SK-N-SH treated with all-trans-retinoic acid at 6 μM for 48 hours (cell line): ENCODE measurements at regions not wholly inside any gene's neighbourhood (a gene's known extent, or its start where the extent isn't known, plus 50 kb on each side); places are given as distances from the start of the nearest gene placed in this dataset.

ENCODE experiments used
- ATAC-seq: fragments of 200-7000 bp; cut with Tn5 transposase; 3 replicates; pipeline ENCODE4 v1.9.1; 2020; ENCODE audit warnings: mild to moderate bottlenecking, moderate library complexity
- ARNTL ChIP-seq: fragments of 450-650 bp; formaldehyde crosslinking; IDR thresholded peaks from 2 replicates; pipeline ENCODE4 v1.5.0; 2020; ENCODE audit warnings: low read depth, mild to moderate bottlenecking, moderate library complexity, borderline replicate concordance
- BACH2 ChIP-seq: fragments of 250-450 bp; sonication (Bioruptor Pico); IDR thresholded peaks from 2 replicates; pipeline ENCODE4 v1.9.0; 2021; ENCODE audit warnings: mild to moderate bottlenecking, borderline replicate concordance
- CSDC2 ChIP-seq: fragments of 250-450 bp; sonication (Bioruptor Pico); IDR thresholded peaks from 2 replicates; pipeline ENCODE4 v1.5.0; 2020; ENCODE audit warnings: mild to moderate bottlenecking, moderate library complexity
- ESRRG ChIP-seq: fragments of 250-450 bp; sonication (Bioruptor Pico); IDR thresholded peaks from 2 replicates; pipeline ENCODE4 v1.6.1; 2021; ENCODE audit warnings: mild to moderate bottlenecking
- GLIS3 ChIP-seq: fragments of 250-450 bp; sonication (Bioruptor Pico); IDR thresholded peaks from 2 replicates; pipeline ENCODE4 v1.5.0; 2020; ENCODE audit warnings: mild to moderate bottlenecking, moderate library complexity
- ISL1 ChIP-seq: fragments of 250-450 bp; sonication (Bioruptor Pico); IDR thresholded peaks from 2 replicates; pipeline ENCODE4 v2.1.2; 2022; ENCODE audit warnings: mild to moderate bottlenecking, moderate library complexity
- OSR1 ChIP-seq: fragments of 250-450 bp; sonication (Bioruptor Pico); IDR thresholded peaks from 2 replicates; pipeline ENCODE4 v1.8.0; 2022; ENCODE audit warnings: moderate library complexity, mild to moderate bottlenecking, inconsistent platforms
- PPARA ChIP-seq: fragments of 250-450 bp; sonication (Bioruptor Pico); IDR thresholded peaks from 2 replicates; pipeline ENCODE4 v1.5.0; 2020; ENCODE audit warnings: mild to moderate bottlenecking, borderline replicate concordance
- RARB ChIP-seq: fragments of 250-450 bp; sonication (Bioruptor Pico); IDR thresholded peaks from 2 replicates; pipeline ENCODE4 v1.8.0; 2021; ENCODE audit warnings: mild to moderate bottlenecking, moderate library complexity
- SNAI2 ChIP-seq: fragments of 250-450 bp; sonication (Bioruptor Pico); IDR thresholded peaks from 2 replicates; pipeline ENCODE4 v1.5.0; 2020; ENCODE audit warnings: mild to moderate bottlenecking, moderate library complexity
- TCF4 ChIP-seq: fragments of 250-450 bp; sonication (Bioruptor Pico); IDR thresholded peaks from 2 replicates; pipeline ENCODE4 v1.8.0; 2021; ENCODE audit warnings: mild to moderate bottlenecking, moderate library complexity, borderline replicate concordance
- TOX ChIP-seq: fragments of 250-450 bp; sonication (Bioruptor Pico); IDR thresholded peaks from 2 replicates; pipeline ENCODE4 v1.8.0; 2021; ENCODE audit warnings: mild to moderate bottlenecking, moderate library complexity, borderline replicate concordance
- ZC3H10 ChIP-seq: fragments of 250-450 bp; sonication (Bioruptor Pico); IDR thresholded peaks from 2 replicates; pipeline ENCODE4 v1.5.1; 2021; ENCODE audit warnings: mild to moderate bottlenecking, moderate library complexity
- ZFP3 ChIP-seq: fragments of 250-450 bp; sonication (Bioruptor Pico); IDR thresholded peaks from 2 replicates; pipeline ENCODE4 v1.5.0; 2020; ENCODE audit warnings: mild to moderate bottlenecking, moderate library complexity
- ZFP30 ChIP-seq: fragments of 450-650 bp; formaldehyde crosslinking; IDR thresholded peaks from 2 replicates; pipeline ENCODE4 v1.5.0; 2022; ENCODE audit warnings: mild to moderate bottlenecking, moderate library complexity
- ZNF70 ChIP-seq: fragments of 450-650 bp; formaldehyde crosslinking; IDR thresholded peaks from 2 replicates; pipeline ENCODE4 v1.5.0; 2020; ENCODE audit warnings: mild to moderate bottlenecking, moderate library complexity
- ZNF8 ChIP-seq: fragments of 450-650 bp; formaldehyde crosslinking; IDR thresholded peaks from 2 replicates; pipeline ENCODE4 v1.5.0; 2020; ENCODE audit warnings: mild to moderate bottlenecking, moderate library complexity
- TF ChIP-seq, protein P1 (sequence below): fragments of 250-450 bp; sonication (Bioruptor Pico); IDR thresholded peaks from 2 replicates; pipeline ENCODE4 v1.8.0; 2020; ENCODE audit warnings: mild to moderate bottlenecking, moderate library complexity, borderline replicate concordance
- TF ChIP-seq, protein P2 (sequence below): fragments of 250-450 bp; sonication (Bioruptor Pico); IDR thresholded peaks from 2 replicates; pipeline ENCODE4 v1.5.1; 2020; ENCODE audit warnings: low read depth, mild to moderate bottlenecking, moderate library complexity
- TF ChIP-seq, protein P3 (sequence below): fragments of 250-450 bp; sonication (Bioruptor Pico); IDR thresholded peaks from 2 replicates; pipeline ENCODE4 v1.8.0; 2021; ENCODE audit warnings: low read depth, mild to moderate bottlenecking, moderate library complexity, borderline replicate concordance
- TF ChIP-seq, protein P4 (sequence below): fragments of 250-450 bp; sonication (Bioruptor Pico); IDR thresholded peaks from 2 replicates; pipeline ENCODE4 v1.5.0; 2020; ENCODE audit warnings: mild to moderate bottlenecking, moderate library complexity

DNA sequence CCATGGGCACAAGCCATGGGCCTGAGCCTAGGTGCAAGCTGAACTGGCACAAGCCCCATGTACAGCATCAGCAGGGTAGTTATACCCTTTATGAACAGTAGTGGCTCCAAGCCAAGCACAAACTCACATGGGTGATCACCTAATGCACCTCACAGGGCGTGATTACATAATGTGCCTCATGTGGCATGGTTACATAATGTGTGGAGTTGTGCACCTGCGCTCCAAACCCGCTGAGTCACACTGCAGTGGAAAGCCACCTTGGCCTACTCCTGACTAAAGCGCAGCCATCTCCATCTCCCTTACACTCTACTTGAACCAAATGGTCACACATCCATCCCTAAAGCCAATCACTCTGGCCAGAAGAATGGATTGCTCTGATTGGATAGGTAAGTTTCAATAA, 279.7 kb downstream of the MBD2 start:
- no peak for TF ChIP-seq ARNTL (CRISPR knock-in tag)
- TF ChIP-seq TOX, result no peak
- no peak for TF ChIP-seq PPARA
- TF ChIP-seq RARB (CRISPR knock-in tag), result no peak
- TF ChIP-seq, all 23 proteins: peak for 0
- ATAC-seq, result no peak

DNA sequence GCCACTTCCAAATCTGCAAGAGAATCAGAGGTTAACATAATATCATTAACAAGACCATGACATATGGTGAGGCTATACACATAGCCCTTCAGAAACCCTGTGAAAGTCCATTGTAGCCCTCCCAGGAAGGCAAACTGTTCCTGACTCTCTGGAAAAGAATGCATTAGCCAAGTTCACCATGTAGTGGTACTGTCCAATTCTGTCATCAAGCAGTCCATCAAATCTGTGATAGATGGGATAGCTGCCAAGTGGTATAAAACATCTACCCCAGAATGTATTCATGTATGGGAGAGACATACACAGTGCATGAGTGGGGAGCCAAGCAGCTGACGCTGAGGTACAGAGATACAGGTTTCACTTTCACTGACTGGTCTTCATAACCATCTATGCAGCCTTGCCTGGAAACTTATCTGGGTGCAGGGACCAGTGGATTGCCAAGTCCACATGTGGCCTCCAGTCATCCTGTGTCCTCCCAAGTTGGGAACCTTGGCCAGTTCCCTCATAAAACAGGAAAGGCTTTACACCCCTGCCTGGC, 281.1 kb downstream of the MBD2 start:
- no peak for ATAC-seq
- TF ChIP-seq ZNF8 (CRISPR knock-in tag) (no peak), TCF4 (no peak), RARB (CRISPR knock-in tag) (no peak), SNAI2 (CRISPR knock-in tag) (no peak), CSDC2 (CRISPR knock-in tag) (no peak), ZC3H10 (CRISPR knock-in tag) (no peak)

DNA sequence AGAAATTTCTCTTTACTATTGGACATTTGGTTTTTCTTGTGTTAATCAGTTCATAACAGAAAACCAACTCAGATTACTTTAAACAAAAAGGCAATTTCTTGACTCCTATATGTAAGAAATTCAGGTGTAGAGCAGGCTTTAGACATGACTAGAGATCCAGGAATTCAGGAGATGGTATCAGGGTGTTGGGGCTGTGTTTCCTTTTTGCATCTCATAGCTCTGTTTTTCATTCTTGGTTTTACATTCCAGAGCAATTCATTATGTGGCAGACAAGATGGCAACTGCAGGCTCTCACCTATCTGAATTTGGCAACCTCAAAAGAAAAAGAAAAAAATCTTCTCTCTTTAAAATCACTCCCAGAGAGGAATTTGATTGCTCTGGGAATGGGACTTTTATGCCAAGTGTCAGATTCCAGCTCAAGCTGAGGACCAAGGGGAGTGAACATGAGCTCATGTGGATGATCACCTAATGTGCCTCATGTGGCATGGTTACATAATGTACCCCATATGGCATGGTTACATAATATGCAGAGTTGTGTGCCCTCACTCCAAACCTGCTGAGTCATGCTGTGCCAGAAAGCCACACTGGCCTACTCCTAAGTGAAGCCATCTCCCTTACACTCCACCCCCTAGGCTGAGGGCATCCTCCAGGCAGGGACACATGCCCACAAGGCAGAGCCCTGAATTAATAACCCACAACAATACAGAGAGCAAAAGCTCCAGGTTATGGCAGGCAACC, 282.7 kb downstream of the MBD2 start:
- no peak for TF ChIP-seq TOX
- no peak for TF ChIP-seq RARB (CRISPR knock-in tag)
- no peak for TF ChIP-seq ZFP30 (CRISPR knock-in tag)
- no peak for ATAC-seq

DNA sequence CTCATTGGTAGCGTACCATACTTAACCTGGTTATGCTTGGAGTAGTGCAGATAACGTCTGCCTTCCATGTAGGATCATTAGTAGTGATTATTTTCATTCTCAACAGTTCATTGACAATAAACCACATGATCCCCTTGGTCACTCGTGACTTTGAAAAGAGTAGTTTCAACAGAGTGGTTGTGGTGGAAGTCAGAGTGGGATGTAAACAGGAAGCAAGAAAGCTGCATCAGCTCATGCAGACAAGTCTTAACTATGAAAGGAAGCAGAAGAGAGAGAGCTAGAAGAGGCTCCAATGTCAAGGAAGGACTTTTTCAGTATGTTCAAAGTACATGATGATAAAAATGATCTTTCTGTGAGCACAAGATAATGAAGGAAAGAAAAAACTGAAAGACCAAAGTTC, 287.4 kb downstream of the MBD2 start:
- no peak for ATAC-seq
- TF ChIP-seq TCF4 (no peak), RARB (CRISPR knock-in tag) (no peak), ZFP3 (CRISPR knock-in tag) (no peak), OSR1 (CRISPR knock-in tag) (no peak), GLIS3 (CRISPR knock-in tag) (no peak), ZNF8 (CRISPR knock-in tag) (no peak), ESRRG (CRISPR knock-in tag) (no peak), ZC3H10 (CRISPR knock-in tag) (no peak), ISL1 (no peak), SNAI2 (CRISPR knock-in tag) (no peak), ZFP30 (CRISPR knock-in tag) (no peak), BACH2 (CRISPR knock-in tag) (no peak)
- TF ChIP-seq, protein P1, sequence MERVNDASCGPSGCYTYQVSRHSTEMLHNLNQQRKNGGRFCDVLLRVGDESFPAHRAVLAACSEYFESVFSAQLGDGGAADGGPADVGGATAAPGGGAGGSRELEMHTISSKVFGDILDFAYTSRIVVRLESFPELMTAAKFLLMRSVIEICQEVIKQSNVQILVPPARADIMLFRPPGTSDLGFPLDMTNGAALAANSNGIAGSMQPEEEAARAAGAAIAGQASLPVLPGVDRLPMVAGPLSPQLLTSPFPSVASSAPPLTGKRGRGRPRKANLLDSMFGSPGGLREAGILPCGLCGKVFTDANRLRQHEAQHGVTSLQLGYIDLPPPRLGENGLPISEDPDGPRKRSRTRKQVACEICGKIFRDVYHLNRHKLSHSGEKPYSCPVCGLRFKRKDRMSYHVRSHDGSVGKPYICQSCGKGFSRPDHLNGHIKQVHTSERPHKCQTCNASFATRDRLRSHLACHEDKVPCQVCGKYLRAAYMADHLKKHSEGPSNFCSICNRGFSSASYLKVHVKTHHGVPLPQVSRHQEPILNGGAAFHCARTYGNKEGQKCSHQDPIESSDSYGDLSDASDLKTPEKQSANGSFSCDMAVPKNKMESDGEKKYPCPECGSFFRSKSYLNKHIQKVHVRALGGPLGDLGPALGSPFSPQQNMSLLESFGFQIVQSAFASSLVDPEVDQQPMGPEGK (CRISPR knock-in tag), result no peak
- TF ChIP-seq, protein P2, sequence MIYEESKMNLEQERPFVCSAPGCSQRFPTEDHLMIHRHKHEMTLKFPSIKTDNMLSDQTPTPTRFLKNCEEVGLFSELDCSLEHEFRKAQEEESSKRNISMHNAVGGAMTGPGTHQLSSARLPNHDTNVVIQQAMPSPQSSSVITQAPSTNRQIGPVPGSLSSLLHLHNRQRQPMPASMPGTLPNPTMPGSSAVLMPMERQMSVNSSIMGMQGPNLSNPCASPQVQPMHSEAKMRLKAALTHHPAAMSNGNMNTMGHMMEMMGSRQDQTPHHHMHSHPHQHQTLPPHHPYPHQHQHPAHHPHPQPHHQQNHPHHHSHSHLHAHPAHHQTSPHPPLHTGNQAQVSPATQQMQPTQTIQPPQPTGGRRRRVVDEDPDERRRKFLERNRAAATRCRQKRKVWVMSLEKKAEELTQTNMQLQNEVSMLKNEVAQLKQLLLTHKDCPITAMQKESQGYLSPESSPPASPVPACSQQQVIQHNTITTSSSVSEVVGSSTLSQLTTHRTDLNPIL (CRISPR knock-in tag), result no peak

DNA sequence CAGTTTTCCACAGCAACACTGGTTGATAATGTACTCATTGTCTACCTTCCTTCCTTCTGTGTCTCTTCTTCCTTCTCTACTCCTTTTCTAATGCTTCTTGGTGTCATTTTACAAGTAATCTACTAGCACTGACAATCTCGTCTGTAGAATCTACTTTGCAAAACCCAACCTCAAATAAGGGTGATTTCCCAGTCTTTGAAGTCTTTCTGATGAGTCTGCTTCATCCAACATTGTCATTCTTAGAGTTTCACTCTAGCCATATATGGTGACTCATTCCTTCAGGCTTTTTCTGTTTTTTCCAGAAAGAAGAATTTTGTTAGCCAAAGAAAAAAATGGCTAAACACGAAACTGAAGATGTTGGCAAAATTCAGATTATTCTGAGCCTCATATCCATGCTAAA, 288.7 kb downstream of the MBD2 start:
- ATAC-seq, result no peak
- no peak for TF ChIP-seq ZNF70
- no peak for TF ChIP-seq ZC3H10 (CRISPR knock-in tag)
- TF ChIP-seq OSR1 (CRISPR knock-in tag), result no peak
- TF ChIP-seq TOX, result no peak
- TF ChIP-seq, protein P3, sequence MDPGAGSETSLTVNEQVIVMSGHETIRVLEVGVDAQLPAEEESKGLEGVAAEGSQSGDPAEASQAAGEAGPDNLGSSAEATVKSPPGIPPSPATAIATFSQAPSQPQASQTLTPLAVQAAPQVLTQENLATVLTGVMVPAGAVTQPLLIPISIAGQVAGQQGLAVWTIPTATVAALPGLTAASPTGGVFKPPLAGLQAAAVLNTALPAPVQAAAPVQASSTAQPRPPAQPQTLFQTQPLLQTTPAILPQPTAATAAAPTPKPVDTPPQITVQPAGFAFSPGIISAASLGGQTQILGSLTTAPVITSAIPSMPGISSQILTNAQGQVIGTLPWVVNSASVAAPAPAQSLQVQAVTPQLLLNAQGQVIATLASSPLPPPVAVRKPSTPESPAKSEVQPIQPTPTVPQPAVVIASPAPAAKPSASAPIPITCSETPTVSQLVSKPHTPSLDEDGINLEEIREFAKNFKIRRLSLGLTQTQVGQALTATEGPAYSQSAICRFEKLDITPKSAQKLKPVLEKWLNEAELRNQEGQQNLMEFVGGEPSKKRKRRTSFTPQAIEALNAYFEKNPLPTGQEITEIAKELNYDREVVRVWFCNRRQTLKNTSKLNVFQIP (CRISPR knock-in tag), result no peak
- TF ChIP-seq ESRRG (CRISPR knock-in tag), result no peak
- no peak for TF ChIP-seq ARNTL (CRISPR knock-in tag)
- TF ChIP-seq, protein P2 (CRISPR knock-in tag), result no peak
- TF ChIP-seq, protein P4, sequence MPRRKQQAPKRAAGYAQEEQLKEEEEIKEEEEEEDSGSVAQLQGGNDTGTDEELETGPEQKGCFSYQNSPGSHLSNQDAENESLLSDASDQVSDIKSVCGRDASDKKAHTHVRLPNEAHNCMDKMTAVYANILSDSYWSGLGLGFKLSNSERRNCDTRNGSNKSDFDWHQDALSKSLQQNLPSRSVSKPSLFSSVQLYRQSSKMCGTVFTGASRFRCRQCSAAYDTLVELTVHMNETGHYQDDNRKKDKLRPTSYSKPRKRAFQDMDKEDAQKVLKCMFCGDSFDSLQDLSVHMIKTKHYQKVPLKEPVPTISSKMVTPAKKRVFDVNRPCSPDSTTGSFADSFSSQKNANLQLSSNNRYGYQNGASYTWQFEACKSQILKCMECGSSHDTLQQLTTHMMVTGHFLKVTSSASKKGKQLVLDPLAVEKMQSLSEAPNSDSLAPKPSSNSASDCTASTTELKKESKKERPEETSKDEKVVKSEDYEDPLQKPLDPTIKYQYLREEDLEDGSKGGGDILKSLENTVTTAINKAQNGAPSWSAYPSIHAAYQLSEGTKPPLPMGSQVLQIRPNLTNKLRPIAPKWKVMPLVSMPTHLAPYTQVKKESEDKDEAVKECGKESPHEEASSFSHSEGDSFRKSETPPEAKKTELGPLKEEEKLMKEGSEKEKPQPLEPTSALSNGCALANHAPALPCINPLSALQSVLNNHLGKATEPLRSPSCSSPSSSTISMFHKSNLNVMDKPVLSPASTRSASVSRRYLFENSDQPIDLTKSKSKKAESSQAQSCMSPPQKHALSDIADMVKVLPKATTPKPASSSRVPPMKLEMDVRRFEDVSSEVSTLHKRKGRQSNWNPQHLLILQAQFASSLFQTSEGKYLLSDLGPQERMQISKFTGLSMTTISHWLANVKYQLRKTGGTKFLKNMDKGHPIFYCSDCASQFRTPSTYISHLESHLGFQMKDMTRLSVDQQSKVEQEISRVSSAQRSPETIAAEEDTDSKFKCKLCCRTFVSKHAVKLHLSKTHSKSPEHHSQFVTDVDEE (CRISPR knock-in tag), result no peak
- no peak for TF ChIP-seq TCF4
